ENCODE measurements at regions not wholly inside any gene's neighbourhood (a gene's known extent, or its start where the extent isn't known, plus 50 kb on each side); places are given as distances from the start of the nearest gene placed in this dataset.

DNA sequence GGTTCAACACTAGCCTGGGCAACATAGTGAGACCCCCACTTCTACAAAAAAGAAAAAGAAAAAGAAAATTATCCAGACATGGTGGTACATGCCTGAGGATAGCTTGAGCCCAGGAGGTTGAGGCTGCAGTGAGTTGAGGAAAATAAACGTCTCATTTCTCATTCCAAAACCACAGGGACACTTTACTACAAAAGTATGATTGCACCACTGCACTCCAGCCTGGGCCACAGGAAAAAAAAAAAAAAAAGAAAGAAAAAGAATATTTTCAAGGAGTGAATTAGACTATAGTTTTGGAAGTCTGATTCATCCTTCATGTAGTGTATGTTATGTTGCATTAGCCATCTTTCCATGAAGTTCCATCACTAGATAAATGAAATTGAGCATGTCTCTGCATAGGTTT lies 149.5 kb upstream of the THBS1 start:
- H3K4me3 ChIP-seq (ENCODE audit: low read depth, low read length): no peak overlapping the region
- no peak for TF ChIP-seq CTCF (IDR thresholded peaks at IDR 0.05; ENCODE audit: low read depth, low read length)

- TF ChIP-seq CTCF (IDR thresholded peaks at IDR 0.05; ENCODE audit: low read depth, low read length): no peak
- H3K4me3 ChIP-seq (ENCODE audit: low read depth, low read length): no peak overlapping the region
Measured at GRCh38 chr15:39432026-39432425, 148.9 kb upstream of the THBS1 start.

DNA sequence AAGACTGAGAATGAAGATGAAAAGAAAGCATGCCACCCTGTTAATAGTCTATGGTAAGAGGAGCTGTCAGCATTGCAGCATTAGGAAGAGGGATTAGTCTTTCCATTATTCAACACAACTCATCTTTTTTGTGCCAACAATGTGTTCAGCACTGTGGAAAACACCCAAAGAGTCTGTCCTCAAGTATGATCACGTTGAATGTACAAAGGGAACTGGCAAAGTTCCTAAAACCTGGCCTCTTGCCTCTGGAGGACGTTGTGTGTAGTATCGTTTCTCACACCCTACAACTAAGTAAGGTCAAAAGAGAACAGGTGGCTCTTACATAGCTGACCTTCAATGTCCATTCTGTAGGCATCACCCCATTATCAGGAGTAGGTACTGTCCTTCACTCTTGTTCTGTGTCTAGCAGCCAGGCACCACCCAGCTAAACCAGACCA lies 147.9 kb upstream of the THBS1 start:
- H3K4me3 ChIP-seq (ENCODE audit: low read depth, low read length): no peak overlapping the region
- no peak for TF ChIP-seq CTCF (IDR thresholded peaks at IDR 0.05; ENCODE audit: low read depth, low read length)

DNA sequence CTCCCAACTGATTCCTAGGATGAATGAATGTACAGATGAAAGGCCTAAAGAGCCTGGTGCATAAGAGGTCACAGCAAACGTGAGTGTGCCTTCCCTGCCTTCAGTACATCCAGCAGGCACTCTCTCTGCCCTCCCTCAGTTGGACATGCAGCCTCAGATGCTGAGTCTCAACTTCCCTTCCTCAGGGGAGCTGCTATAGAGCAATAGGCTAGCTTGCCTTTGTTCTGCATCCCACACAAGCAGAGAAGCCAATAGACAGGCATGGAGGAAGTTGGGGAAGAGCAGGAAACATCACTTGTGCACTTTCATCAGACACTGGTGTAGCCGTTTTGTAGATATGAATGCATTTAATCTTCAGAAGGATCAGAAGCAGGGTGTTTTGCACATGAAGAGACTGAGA lies 147.5 kb upstream of the THBS1 start:
- H3K4me3 ChIP-seq (ENCODE audit: low read depth, low read length): no peak overlapping the region

GRCh38 chr15:39434163-39434562 lies 146.7 kb upstream of the THBS1 start:
- TF ChIP-seq CTCF (IDR thresholded peaks at IDR 0.05; ENCODE audit: low read depth, low read length): no peak
- H3K4me3 ChIP-seq (ENCODE audit: low read depth, low read length): no peak overlapping the region

More for the DNA sequence above, 147.5 kb upstream of the THBS1 start:
- TF ChIP-seq CTCF (IDR thresholded peaks at IDR 0.05; ENCODE audit: low read depth, low read length): no peak

DNA sequence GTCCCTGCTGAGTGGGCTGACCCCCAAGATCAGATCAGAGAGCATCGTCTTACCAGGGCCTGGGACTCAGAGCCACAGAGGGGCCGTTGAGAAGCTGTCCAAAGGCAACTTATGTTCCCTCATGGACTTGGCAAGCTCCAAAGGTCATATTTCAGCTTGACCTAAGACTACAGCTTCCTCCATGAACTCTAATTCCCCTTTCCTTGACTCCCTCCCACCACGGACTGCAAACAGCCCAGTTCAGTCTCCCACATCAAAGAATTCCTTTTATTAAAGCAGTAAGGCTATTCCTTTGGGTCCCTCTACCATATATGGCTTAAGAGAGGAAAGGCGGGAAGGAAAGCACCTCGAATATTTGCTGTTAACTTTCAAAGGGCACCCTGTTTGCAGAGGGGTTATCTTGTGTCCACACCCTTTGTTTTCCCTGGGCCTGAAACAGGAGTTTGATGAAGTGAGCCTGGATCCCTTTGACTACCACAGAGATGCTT lies 146.1 kb upstream of the THBS1 start:
- TF ChIP-seq CTCF (IDR thresholded peaks at IDR 0.05; ENCODE audit: low read depth, low read length): no peak
- no peak overlapping the region for H3K4me3 ChIP-seq (ENCODE audit: low read depth, low read length)

- no peak for TF ChIP-seq CTCF (IDR thresholded peaks at IDR 0.05; ENCODE audit: low read depth, low read length)
- H3K4me3 ChIP-seq (ENCODE audit: low read depth, low read length): no peak overlapping the region
Measured at GRCh38 chr15:39435244-39435643, 145.6 kb upstream of the THBS1 start.

Measured in WI38 (cell line).